ENCODE measurements at regions not wholly inside any gene's neighbourhood (a gene's known extent, or its start where the extent isn't known, plus 50 kb on each side); places are given as distances from the start of the nearest gene placed in this dataset.

DNA sequence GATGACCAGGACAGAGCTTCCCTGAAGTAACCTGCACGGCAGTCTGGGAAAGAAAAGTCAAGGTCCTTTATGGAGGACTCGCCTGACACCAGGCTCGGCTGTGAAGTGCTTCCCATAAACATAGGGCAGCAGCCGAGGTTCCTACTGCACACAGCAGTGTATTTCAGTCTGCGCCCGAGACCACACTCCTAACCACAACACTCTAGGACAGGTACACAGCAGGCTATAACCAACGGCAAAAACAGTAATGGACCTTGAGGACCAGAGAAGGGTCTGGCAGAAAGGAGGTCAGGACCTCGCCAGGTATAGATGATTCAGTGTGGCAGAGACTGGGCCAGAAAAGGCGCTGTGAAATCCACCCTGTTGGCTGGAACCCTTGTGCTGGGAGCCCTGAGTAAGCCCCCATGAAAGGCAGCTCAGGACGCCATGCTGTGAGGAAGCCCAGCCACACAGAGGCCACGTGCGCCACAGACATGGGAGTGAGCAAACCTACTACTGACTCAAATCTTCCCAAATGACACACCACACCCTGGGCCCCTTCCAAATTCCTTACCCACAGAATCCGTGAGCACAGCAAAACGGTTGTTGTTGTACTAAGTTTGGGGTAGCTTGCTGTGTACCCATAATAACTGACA, 129.6 kb upstream of the CST7 start:
- no peak for DNase-seq

DNA sequence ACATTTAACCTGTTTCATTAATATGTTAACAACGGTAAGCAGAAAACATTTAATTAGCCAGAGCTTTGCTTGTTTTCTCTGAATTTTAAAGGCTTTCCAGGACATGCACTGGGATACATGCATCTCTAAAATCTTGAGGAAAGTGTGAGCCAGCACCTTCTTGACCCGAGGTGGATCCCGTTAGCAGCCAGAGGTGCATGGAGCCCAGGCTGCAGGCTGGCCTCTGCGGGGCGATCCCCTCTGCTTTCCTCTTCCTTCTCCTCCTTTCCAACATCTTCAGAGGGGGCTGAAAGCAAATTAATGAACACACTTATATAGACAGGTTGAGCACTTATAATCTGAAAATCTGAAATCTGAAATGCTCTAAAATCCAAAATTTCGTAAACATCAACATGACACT, 128.7 kb upstream of the CST7 start:
- no peak for DNase-seq

DNA sequence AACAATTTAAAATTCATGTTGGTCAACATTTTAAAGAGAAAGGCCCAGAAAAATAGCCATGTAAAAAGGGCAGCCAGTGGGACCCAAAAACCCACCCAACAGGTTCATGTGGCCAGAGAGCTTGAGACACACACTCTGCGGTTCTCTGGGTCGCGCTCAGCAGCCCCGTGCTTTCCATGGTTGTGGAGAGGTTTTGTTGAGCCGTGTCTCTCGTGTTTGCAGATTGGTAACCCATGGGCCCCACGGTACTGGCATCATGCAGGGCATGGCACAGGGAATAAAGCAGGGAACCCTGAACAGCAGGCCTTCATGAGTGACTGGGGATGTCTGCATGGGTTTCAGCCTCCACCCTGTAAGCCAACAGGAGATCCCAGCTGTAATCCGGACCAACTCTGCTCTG, 127.7 kb upstream of the CST7 start:
- DNase-seq = no peak

DNA sequence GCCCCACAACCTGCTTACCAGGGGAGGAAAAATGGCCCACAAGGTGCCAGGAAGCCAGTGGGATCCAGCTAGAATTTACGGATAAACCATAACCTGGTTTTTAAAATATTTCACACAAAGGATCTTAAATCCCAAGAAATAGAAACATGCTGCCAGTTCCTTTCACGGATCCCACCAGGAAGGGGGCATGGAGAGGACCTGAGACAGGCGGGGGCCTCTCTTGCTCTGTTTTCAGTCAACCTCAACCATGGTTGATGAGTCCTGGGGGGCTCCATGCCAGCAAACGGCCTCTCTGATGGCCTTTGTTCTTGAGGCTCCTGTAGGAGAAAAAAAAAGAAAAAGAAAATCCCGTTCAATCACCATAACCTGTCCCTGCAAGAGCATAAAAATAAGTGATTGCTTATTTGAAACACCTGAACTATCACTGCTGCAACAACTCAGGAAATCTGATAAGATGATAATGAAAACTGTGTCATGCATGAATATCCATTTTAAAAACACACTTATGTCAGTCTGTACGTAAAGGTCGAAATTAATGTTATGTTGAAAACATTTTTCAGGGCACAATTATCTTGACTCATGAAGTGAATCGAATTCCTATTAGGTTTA, 125.8 kb upstream of the CST7 start:
- DNase-seq = no peak

GRCh38 chr20:24823989-24824693, 124.9 kb upstream of the CST7 start:
- DNase-seq = no peak

DNA sequence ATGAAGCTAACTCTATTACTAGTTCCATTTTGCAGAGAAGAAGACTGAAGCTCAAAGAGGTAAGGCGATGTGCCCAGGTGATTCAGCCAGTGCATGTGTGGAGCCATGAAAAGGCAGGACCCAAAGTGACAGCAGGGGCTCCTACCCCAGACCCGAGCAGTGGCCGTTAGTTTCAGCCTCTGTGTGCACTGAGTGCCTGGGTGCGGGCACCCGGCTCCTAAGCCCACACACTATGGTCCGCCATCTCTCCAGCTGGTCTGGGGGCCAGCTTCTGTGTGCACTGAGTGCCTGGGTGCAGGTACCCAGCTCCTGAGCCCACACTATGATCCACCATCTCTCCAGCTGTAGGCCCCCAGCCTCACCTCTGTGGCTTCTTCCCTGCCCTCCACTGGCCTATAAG, 123.5 kb upstream of the CST7 start:
- no peak for DNase-seq

DNA sequence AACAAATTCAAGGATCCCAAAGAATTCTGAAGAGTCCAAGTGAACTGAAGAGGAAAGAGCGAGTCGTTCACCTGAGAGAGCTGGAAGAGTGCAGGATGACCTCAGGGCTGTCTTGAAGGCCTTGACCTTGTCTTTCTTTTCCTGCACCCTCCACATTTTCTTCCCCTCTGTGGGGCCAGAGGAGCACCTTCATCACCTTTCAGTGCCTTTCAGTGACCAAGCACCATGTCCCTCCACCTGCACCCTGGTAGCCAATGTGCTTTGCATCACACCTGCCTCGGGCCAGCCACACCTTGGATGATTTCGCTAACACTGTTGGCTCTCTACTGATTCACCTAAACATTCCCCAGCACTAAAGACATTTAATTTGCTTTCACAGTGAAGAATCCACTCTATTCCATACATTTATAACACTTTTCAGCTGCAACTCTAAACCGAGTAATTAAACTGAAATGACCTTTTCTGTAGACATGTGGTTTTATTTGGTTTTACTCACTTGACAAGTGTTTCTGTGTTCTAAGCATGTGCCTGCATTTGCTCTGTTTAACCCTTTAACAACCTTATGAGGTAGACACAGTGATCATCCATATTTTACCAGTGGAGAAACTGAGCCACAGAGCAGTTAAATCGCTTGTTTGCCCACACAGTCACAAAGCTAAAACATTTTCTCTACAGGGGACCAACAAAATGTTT, 121.3 kb upstream of the CST7 start:
- DNase-seq = no peak

GRCh38 chr20:24828992-24829648, 119.9 kb upstream of the CST7 start:
- DNase-seq = no peak

- DNase-seq = no peak
Measured at GRCh38 chr20:24829649-24830370, 119.3 kb upstream of the CST7 start.

DNA sequence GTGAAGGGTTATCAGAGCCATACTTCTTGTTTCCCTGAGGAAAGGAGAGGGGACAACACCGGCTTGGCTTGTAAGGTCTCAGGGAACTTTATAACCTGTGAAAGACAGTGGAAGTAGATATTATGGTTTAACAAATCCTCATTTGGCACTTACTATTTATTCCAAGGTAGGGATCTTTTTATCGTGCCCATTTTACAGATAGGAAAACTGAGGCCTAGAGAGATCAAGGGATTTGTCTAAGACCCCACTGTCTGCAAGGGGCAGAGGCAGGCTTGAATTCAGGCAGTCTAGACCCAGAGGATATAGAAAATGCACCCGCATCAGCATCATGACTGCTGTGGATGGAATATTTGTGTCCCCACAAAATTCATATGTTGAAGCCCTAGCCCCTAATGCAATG, 118.4 kb upstream of the CST7 start:
- no peak for DNase-seq

DNA sequence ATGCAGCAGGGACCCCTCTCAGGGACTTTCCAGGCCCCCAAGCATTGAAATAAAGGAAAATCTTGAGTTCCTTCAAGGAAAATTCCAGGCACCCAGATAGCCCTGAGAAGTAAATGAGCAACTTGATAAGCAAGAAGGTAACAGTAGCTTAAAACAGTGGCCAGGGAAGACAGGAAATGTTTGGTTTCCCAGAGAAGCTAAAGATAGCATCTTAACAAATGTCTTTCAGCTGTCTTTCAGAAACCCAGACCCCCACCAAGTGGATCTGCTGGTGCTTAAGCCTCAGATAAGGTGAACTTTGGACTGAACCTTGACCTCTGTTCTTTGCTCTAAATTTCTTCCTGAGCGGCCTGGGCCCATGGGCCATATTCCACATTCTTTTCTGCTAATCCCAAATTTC, 117.8 kb upstream of the CST7 start:
- no peak for DNase-seq

DNA sequence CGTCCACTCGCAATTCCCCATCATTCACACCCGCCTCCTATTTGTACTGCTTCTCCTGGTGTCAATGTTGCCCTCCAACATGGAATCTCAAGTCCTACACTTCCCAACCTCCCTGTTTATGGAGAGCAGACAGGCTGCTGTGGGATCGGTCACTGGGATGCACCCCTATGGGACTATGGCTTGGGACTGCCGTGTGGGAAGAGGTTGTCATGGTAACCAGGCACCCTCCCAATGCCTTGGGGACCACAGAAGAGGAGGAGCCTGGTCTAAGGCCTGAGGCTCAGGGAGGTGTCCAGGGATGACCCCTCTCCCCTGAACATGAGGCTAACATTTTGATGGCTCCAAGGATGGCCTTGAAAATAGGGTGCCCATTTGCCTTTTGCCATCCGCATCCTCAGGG, 116.6 kb upstream of the CST7 start:
- DNase-seq = no peak

DNA sequence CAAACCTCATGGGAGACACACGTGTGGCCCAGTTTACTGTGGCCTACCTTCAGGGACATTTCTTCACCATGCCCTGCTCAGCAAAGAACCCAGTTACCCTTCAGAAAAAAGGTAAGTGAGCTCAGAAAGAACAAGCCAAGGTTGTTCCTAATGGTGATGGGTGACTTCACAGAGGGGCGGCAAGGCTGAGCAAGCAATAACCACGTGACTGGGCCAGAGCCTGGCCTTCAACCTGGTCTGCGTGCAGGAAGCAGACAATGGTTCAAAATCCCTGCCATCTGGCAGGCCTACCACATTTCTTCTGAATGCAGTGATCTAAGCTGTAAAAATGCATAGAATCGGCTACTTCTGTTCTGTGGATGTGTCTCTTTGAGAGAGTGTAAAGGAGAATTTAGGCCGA, 115.5 kb upstream of the CST7 start:
- DNase-seq = no peak

- no peak for DNase-seq
Measured at GRCh38 chr20:24834310-24834709, 114.8 kb upstream of the CST7 start.

DNA sequence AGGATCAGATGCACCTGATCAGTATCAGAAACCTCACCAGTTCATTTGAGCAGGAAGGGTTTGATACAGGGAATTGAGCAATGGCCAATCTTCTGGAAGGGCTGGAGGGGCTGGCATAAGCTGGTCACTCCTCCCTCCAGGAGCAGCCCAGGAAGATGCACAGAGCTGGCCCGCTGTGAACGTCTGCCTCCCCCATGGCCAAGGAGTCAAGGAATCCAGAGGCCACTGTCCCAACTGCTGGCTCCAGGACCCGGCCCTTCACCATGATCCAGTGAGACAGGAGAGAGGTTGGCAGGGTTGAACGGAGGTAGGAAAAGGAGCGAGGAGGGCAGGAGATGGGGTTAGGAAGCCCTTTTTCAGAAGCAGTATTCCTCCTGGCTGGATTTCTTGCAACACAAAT, 113.9 kb upstream of the CST7 start:
- DNase-seq = no peak

DNA sequence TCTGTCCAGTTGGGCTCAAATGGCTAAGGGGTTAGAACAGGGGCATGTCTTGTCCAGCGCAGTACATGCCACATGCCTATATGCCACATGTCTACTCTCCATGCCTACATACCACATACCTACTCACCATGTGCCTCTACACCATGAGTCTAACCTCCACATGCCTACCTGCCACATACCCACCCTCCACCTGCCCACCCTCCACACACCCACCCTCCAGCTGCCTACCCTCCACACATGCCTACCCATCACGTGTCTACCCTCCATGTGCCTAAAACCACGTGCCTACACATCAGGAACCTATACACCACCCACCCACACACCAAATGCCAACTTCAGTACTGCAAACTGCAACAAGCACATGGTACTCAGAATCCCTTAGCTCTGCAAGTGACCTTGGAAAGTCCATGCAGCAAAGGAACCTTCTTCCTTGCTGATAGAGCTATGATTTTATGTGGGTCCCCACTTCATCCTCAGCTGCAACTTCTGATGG, 113.0 kb upstream of the CST7 start:
- no peak for DNase-seq

- DNase-seq = no peak
Measured at GRCh38 chr20:24836661-24837299, 112.3 kb upstream of the CST7 start.

- DNase-seq = no peak
Measured at GRCh38 chr20:24837781-24838450, 111.2 kb upstream of the CST7 start.

GRCh38 chr20:24838546-24839535, 110.2 kb upstream of the CST7 start:
- DNase-seq = no peak

DNA sequence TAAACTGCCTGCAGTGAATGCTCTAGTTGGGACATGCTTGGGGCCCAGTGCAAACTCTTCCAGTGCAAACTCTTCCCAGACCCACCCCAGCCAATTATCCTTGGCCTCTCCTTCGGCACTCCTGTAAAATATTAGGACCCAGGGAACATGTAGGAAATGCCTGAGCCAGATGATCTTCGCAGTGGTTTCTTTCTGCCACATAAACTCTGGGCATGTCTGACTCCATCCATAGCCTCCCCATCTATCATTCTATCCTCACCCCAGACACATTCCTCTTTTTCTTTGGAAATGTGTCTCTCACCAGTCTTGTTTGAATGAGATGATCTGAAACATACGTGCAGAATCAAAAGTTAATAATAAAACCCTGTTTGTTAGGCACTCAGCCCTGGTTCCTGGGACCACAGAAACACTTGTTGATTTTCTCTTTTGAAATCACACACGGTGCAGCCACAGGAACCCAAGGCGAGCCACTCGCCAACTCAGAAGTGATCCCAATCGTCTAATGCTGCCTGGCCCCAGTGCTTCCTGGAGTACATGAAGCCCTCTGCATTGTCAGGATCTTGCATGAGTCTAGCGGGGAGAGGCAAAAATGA, 108.9 kb upstream of the CST7 start:
- DNase-seq = no peak

Measured in NCI-H1417 (cell line).